Right atrium auricular region (tissue), 2 donors: ENCODE measurements at regions not wholly inside any gene's neighbourhood (a gene's known extent, or its start where the extent isn't known, plus 50 kb on each side); places are given as distances from the start of the nearest gene placed in this dataset.

Source experiments
- DNase-seq: peaks from one replicate; pipeline ENCODE4 v3.0.0-alpha.2; 2019; ENCODE audit warnings: low spot score
- H3K27ac ChIP-seq, 2 donors: fragments of 200-600 bp; sonication (generic); 1 replicate in 1 of 2; 2 replicates in 1 of 2; pipeline ENCODE4 v1.5.1; 2016 to 2019
- H3K27me3 ChIP-seq, 2 donors: fragments of 200-600 bp; sonication (generic); one replicate each; pipeline versions ENCODE4 v1.5.1 to v1.6.0; 2017 to 2019
- H3K36me3 ChIP-seq: fragments of 200-600 bp; sonication (generic); one replicate; pipeline ENCODE4 v1.5.1; 2016
- H3K4me1 ChIP-seq, 2 donors: fragments of 200-600 bp; sonication (generic); one replicate each; pipeline versions ENCODE4 v1.5.1 to v1.6.0; 2017 to 2019
- H3K4me3 ChIP-seq, 2 donors: fragments of 200-600 bp; sonication (generic); 1 replicate in 1 of 2; 2 replicates in 1 of 2; pipeline ENCODE4 v1.5.1; 2017 to 2019; ENCODE audit warnings: mild to moderate bottlenecking in 1 of 2, moderate library complexity in 1 of 2
- H3K9me3 ChIP-seq, 2 donors: fragments of 200-600 bp; sonication (generic); one replicate each; pipeline ENCODE4 v1.5.1; 2019
- CTCF ChIP-seq, 2 donors: fragments of 200-600 bp; sonication (generic); IDR thresholded peaks; one replicate each; pipeline ENCODE4 v1.5.1; 2019; ENCODE audit warnings: antibody characterized with exemption in 2 of 2

GRCh38 chr2:75338461-75338860 is 139.1 kb upstream of the TACR1 start:
- Histone ChIP-seq H3K36me3 (no peaks in the 10 kb centered on the region), H3K27me3 (no peaks in the 10 kb centered on the region), H3K4me1 (no peaks in the 10 kb centered on the region), H3K4me3 (no peak overlapping the region), H3K9me3 (no peaks in the 10 kb centered on the region), H3K27ac (no peak overlapping the region)
- no peak for TF ChIP-seq CTCF (IDR thresholded peaks at IDR 0.05)
- DNase-seq, result no peak

GRCh38 chr2:75337619-75338018 is 138.3 kb upstream of the TACR1 start:
- Histone ChIP-seq H3K4me1 (no peaks in the 10 kb centered on the region), H3K9me3 (no peaks in the 10 kb centered on the region), H3K36me3 (no peaks in the 10 kb centered on the region), H3K27ac (no peak overlapping the region), H3K4me3 (no peak overlapping the region), H3K27me3 (no peaks in the 10 kb centered on the region)
- DNase-seq, result no peak
- no peak for TF ChIP-seq CTCF (IDR thresholded peaks at IDR 0.05)

GRCh38 chr2:75337016-75337415 is 137.7 kb upstream of the TACR1 start:
- TF ChIP-seq CTCF (IDR thresholded peaks at IDR 0.05), result no peak

DNA sequence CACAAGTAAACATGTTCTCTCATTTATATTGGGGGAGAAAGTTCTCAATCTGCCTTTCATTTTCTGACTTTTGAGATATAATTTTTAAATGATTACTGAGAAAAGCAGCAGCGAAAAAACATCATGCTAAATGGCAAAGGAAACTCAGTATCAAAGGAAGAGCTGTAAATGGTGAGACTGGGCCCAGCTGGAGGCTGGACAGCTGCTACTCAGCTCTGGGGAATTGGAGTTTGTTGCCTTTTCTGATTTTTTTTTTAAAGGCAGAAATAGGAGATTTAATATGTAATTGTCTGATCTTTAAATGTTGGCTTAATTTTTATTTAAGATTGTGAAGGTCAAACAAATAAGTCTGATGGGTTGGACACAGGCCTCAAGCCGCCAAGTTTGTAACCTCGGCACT is 137.1 kb upstream of the TACR1 start:
- Histone ChIP-seq H3K4me1 (no peaks in the 10 kb centered on the region), H3K36me3 (no peaks in the 10 kb centered on the region), H3K4me3 (no peak overlapping the region), H3K27me3 (no peaks in the 10 kb centered on the region), H3K27ac (no peak overlapping the region), H3K9me3 (no peaks in the 10 kb centered on the region)
- DNase-seq, result no peak
- TF ChIP-seq CTCF (IDR thresholded peaks at IDR 0.05), result no peak

More at GRCh38 chr2:75337016-75337415, 137.7 kb upstream of the TACR1 start:
- no peak for DNase-seq
- no peak overlapping the region for H3K27ac ChIP-seq
- no peaks in the 10 kb centered on the region for H3K27me3 ChIP-seq
- no peaks in the 10 kb centered on the region for H3K36me3 ChIP-seq
- H3K4me1 ChIP-seq, result no peaks in the 10 kb centered on the region
- H3K4me3 ChIP-seq, result no peak overlapping the region
- no peaks in the 10 kb centered on the region for H3K9me3 ChIP-seq

GRCh38 chr2:75334076-75334475 is 134.8 kb upstream of the TACR1 start:
- Histone ChIP-seq H3K36me3 (no peaks in the 10 kb centered on the region), H3K9me3 (no peaks in the 10 kb centered on the region), H3K4me3 (no peak overlapping the region), H3K27ac (no peak overlapping the region), H3K4me1 (no peaks in the 10 kb centered on the region), H3K27me3 (no peaks in the 10 kb centered on the region)
- TF ChIP-seq CTCF (IDR thresholded peaks at IDR 0.05), result no peak
- no peak for DNase-seq

DNA sequence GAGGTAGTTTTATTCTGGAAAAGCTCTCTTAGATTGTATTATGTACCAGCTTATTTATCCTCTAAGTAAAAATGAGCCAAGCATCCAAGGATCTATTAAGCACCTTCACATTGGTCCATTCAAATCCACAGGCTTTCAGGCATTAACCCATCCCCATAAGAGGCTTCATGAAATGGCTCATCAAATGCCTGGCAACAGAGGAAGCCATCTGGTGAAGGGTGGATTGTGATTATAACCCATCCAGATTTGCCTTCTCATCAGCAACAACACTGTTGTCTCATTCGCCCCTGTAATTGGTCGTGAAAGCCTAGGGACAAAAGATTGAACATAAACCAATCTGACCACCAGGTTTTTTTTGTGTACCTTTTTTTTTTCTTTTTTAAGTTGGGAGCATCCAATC is 134.3 kb upstream of the TACR1 start:
- Histone ChIP-seq H3K4me3 (no peak overlapping the region), H3K27ac (no peak overlapping the region), H3K27me3 (no peaks in the 10 kb centered on the region), H3K9me3 (no peaks in the 10 kb centered on the region), H3K4me1 (no peaks in the 10 kb centered on the region), H3K36me3 (no peaks in the 10 kb centered on the region)
- no peak for DNase-seq
- no peak for TF ChIP-seq CTCF (IDR thresholded peaks at IDR 0.05)
